ENCODE measurements at regions not wholly inside any gene's neighbourhood (a gene's known extent, or its start where the extent isn't known, plus 50 kb on each side); places are given as distances from the start of the nearest gene placed in this dataset.

DNA sequence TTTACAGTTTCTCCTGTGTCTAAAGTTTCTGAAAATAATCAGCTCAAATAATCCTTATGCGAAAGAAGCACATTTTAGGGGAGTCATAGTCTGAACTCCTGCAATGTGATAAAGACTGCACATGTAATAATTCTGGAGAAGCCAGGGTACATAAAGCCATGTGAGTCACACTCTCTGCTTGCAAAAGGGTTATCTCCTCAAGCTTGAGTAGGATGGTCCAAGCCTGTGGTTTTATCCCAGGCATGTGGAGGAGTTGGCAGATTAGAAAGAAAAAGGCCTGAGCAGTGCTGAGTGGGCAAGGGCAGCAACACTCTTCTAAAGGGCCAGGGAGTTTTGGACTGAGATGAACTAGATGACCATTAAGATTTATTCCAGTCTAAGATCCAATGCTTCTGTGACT is 220.4 kb downstream of the RHOU start:
- no peak overlapping the region for H3K27ac ChIP-seq (ENCODE audit: low read depth, low read length, poor library complexity, severe bottlenecking)
- no peaks in the 10 kb centered on the region for H3K27me3 ChIP-seq (replicated peaks; ENCODE audit: insufficient read depth, low read depth, low read length, poor library complexity)
- ChIA-PET POLR2A (ENCODE audit: low non-redundant PET) (no interaction called here), CTCF (no interaction called here)
- no peaks in the 10 kb centered on the region for H3K4me1 ChIP-seq (ENCODE audit: insufficient read depth, low read length, poor library complexity, severe bottlenecking)
- no peaks in the 10 kb centered on the region for H3K36me3 ChIP-seq (ENCODE audit: insufficient read depth, low read length, poor library complexity, severe bottlenecking)
- DNase-seq (ENCODE audit: low spot score), result no peak
- no TSS peak for BruUV-seq (replicated peaks)
- no peak for TF ChIP-seq EZH2 (IDR thresholded peaks at IDR 0.05; ENCODE audit: borderline replicate concordance, low read depth, low read length, poor library complexity, severe bottlenecking)
- no peak overlapping the region for H3K4me3 ChIP-seq (ENCODE audit: low read depth, low read length, poor library complexity, severe bottlenecking)
- intact Hi-C loops (cut with micrococcal nuclease; ENCODE audit: unreplicated experiment), result no loop called here
- H3K9me3 ChIP-seq (ENCODE audit: low read depth, low read length, poor library complexity, severe bottlenecking), result no peaks in the 10 kb centered on the region

DNA sequence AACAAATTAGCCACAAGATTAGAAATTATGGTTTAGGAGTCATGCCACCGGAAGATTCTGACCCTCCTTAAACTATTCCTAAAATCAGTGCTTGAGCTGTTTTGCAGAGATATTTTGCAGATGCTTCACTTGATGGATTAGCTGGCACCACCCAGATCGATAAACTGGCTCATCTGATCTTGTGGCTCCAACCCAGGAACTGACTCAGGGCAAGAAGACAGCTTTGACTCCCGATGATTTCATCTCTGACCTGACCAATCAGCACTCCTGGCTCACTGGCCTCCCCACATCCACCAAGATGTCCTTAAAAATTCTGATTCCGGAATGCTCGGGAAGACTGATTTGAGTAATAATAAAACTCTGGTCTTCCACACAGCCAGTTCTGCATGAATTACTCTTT is 221.6 kb downstream of the RHOU start:
- Histone ChIP-seq H3K36me3 (ENCODE audit: insufficient read depth, low read length, poor library complexity, severe bottlenecking) (no peaks in the 10 kb centered on the region), H3K9me3 (ENCODE audit: low read depth, low read length, poor library complexity, severe bottlenecking) (no peaks in the 10 kb centered on the region), H3K4me1 (ENCODE audit: insufficient read depth, low read length, poor library complexity, severe bottlenecking) (no peaks in the 10 kb centered on the region), H3K27ac (ENCODE audit: low read depth, low read length, poor library complexity, severe bottlenecking) (no peak overlapping the region), H3K27me3 (replicated peaks; ENCODE audit: insufficient read depth, low read depth, low read length, poor library complexity) (no peaks in the 10 kb centered on the region), H3K4me3 (ENCODE audit: low read depth, low read length, poor library complexity, severe bottlenecking) (no peak overlapping the region)
- POLR2A ChIA-PET (ENCODE audit: low non-redundant PET), result interaction anchor here (0.6 kb wide), 1 partner anchor 718 kb away, joined by 16 read pairs; no protein-coding TSS in a partner anchor
- BruUV-seq (replicated peaks), result no TSS peak
- CTCF ChIA-PET, result no interaction called here
- intact Hi-C loops (cut with micrococcal nuclease; ENCODE audit: unreplicated experiment), result no loop called here
- TF ChIP-seq EZH2 (IDR thresholded peaks at IDR 0.05; ENCODE audit: borderline replicate concordance, low read depth, low read length, poor library complexity, severe bottlenecking), result no peak
- TF ChIP-seq, protein P1, sequence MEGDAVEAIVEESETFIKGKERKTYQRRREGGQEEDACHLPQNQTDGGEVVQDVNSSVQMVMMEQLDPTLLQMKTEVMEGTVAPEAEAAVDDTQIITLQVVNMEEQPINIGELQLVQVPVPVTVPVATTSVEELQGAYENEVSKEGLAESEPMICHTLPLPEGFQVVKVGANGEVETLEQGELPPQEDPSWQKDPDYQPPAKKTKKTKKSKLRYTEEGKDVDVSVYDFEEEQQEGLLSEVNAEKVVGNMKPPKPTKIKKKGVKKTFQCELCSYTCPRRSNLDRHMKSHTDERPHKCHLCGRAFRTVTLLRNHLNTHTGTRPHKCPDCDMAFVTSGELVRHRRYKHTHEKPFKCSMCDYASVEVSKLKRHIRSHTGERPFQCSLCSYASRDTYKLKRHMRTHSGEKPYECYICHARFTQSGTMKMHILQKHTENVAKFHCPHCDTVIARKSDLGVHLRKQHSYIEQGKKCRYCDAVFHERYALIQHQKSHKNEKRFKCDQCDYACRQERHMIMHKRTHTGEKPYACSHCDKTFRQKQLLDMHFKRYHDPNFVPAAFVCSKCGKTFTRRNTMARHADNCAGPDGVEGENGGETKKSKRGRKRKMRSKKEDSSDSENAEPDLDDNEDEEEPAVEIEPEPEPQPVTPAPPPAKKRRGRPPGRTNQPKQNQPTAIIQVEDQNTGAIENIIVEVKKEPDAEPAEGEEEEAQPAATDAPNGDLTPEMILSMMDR (conservative IDR thresholded peaks at IDR 0.05; ENCODE audit: low read depth, low read length), result no peak
- DNase-seq (ENCODE audit: low spot score), result no peak

DNA sequence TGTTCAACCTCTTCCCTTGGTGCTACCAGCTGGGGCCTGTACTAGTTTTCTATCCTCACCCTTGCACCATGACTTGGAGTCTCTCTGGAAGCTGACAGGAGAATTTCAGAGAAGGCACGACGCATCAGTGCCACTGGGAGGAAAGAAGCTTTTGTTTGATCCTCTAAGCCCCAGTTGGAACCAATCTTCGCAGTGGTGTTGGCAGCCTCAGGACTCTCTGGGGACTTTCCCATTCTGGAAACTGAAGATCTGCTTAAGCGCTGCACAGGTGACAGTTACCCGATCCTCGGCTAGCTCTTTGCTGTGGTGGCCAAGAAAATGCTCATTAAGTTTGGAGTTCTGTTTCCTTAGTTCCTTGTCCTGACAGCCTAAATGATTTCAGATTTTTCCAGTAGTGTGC is 222.3 kb downstream of the RHOU start:
- intact Hi-C loops (cut with micrococcal nuclease; ENCODE audit: unreplicated experiment), result no loop called here
- CTCF ChIA-PET, result no interaction called here
- POLR2A ChIA-PET (ENCODE audit: low non-redundant PET), result interaction anchor here (0.6 kb wide), 1 partner anchor 717 kb away, joined by 16 read pairs; no protein-coding TSS in a partner anchor

DNA sequence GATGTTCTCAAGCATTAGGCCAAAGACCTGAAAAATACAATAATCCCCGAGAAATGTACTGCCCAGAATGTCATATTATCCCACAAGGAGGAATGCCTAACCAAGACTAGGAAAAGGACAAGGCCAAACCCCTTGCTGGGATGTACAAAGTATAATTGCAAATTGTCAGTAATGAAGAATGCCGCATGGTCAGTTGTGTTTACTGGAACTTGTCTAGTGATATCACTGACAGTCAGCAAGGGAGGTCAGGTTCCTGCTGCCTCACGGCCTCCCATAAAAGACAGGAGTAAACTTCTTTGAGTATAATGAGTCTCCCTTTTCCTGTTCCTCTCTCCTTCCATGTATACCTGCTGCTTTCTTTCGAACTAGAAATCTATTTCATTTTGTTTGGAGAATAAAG is 222.8 kb downstream of the RHOU start:
- Histone ChIP-seq H3K9me3 (ENCODE audit: low read depth, low read length, poor library complexity, severe bottlenecking) (no peaks in the 10 kb centered on the region), H3K27ac (ENCODE audit: low read depth, low read length, poor library complexity, severe bottlenecking) (no peak overlapping the region), H3K36me3 (ENCODE audit: insufficient read depth, low read length, poor library complexity, severe bottlenecking) (no peaks in the 10 kb centered on the region), H3K4me3 (ENCODE audit: low read depth, low read length, poor library complexity, severe bottlenecking) (no peak overlapping the region), H3K27me3 (replicated peaks; ENCODE audit: insufficient read depth, low read depth, low read length, poor library complexity) (no peaks in the 10 kb centered on the region), H3K4me1 (ENCODE audit: insufficient read depth, low read length, poor library complexity, severe bottlenecking) (no peaks in the 10 kb centered on the region)
- BruUV-seq (replicated peaks), result no TSS peak
- POLR2A ChIA-PET (ENCODE audit: low non-redundant PET), result no interaction called here
- intact Hi-C loops (cut with micrococcal nuclease; ENCODE audit: unreplicated experiment), result no loop called here
- no peak for TF ChIP-seq EZH2 (IDR thresholded peaks at IDR 0.05; ENCODE audit: borderline replicate concordance, low read depth, low read length, poor library complexity, severe bottlenecking)
- TF ChIP-seq, protein P1 (conservative IDR thresholded peaks at IDR 0.05; ENCODE audit: low read depth, low read length), result no peak
- DNase-seq (ENCODE audit: low spot score), result no peak
- CTCF ChIA-PET, result no interaction called here

More for the DNA sequence above, 222.3 kb downstream of the RHOU start:
- Histone ChIP-seq H3K27ac (ENCODE audit: low read depth, low read length, poor library complexity, severe bottlenecking) (no peak overlapping the region), H3K27me3 (replicated peaks; ENCODE audit: insufficient read depth, low read depth, low read length, poor library complexity) (no peaks in the 10 kb centered on the region), H3K4me3 (ENCODE audit: low read depth, low read length, poor library complexity, severe bottlenecking) (no peak overlapping the region), H3K36me3 (ENCODE audit: insufficient read depth, low read length, poor library complexity, severe bottlenecking) (no peaks in the 10 kb centered on the region), H3K4me1 (ENCODE audit: insufficient read depth, low read length, poor library complexity, severe bottlenecking) (no peaks in the 10 kb centered on the region), H3K9me3 (ENCODE audit: low read depth, low read length, poor library complexity, severe bottlenecking) (no peaks in the 10 kb centered on the region)
- TF ChIP-seq, protein P1 (conservative IDR thresholded peaks at IDR 0.05; ENCODE audit: low read depth, low read length), result no peak
- no peak for TF ChIP-seq EZH2 (IDR thresholded peaks at IDR 0.05; ENCODE audit: borderline replicate concordance, low read depth, low read length, poor library complexity, severe bottlenecking)
- DNase-seq (ENCODE audit: low spot score), result no peak
- no TSS peak for BruUV-seq (replicated peaks)
